ENCODE measurements at regions not wholly inside any gene's neighbourhood (a gene's known extent, or its start where the extent isn't known, plus 50 kb on each side); places are given as distances from the start of the nearest gene placed in this dataset.
"Not testable (repeated sequence)": the region's sequence is repeated elsewhere in the genome, so short reads cannot be mapped to it uniquely, and the experiment has no call there.

GRCh38 chr22:22374163-22374562 lies 129.6 kb downstream of the VPREB1 start:
- DNase-seq (ENCODE audit: low read depth) = no peak

GRCh38 chr22:22374579-22374978 lies 130.0 kb downstream of the VPREB1 start:
- no peak for DNase-seq (ENCODE audit: low read depth)

- DNase-seq (ENCODE audit: low read depth) = no peak
Measured at GRCh38 chr22:22375576-22376351, 131.2 kb downstream of the VPREB1 start.

GRCh38 chr22:22376352-22376706 lies 131.7 kb downstream of the VPREB1 start:
- DNase-seq (ENCODE audit: low read depth) = no peak

- DNase-seq (ENCODE audit: low read depth) = not testable (repeated sequence)
Measured at GRCh38 chr22:22376884-22377283, 131.7 kb downstream of the ZNF280B start.

GRCh38 chr22:22377335-22377734 lies 131.2 kb downstream of the ZNF280B start:
- no peak for DNase-seq (ENCODE audit: low read depth)

GRCh38 chr22:22378446-22379415 lies 129.8 kb downstream of the ZNF280B start:
- DNase-seq (ENCODE audit: low read depth) = no peak

GRCh38 chr22:22380098-22381030 lies 128.2 kb downstream of the ZNF280B start:
- no peak for DNase-seq (ENCODE audit: low read depth)

GRCh38 chr22:22381292-22381691 lies 127.2 kb downstream of the ZNF280B start:
- not testable (repeated sequence) for DNase-seq (ENCODE audit: low read depth)

- DNase-seq (ENCODE audit: low read depth) = no peak
Measured at GRCh38 chr22:22384267-22384666, 124.3 kb downstream of the ZNF280B start.

- no peak for DNase-seq (ENCODE audit: low read depth)
Measured at GRCh38 chr22:22384668-22385244, 123.8 kb downstream of the ZNF280B start.

GRCh38 chr22:22386602-22387385 lies 121.7 kb downstream of the ZNF280B start:
- no peak for DNase-seq (ENCODE audit: low read depth)

- DNase-seq (ENCODE audit: low read depth) = no peak
Measured at GRCh38 chr22:22387386-22387736, 121.2 kb downstream of the ZNF280B start.

GRCh38 chr22:22388090-22388489 lies 120.5 kb downstream of the ZNF280B start:
- DNase-seq (ENCODE audit: low read depth) = no peak

- no peak for DNase-seq (ENCODE audit: low read depth)
Measured at GRCh38 chr22:22388494-22388893, 120.0 kb downstream of the ZNF280B start.

- DNase-seq (ENCODE audit: low read depth) = no peak
Measured at GRCh38 chr22:22389467-22389866, 119.1 kb downstream of the ZNF280B start.

GRCh38 chr22:22390989-22391388 lies 117.6 kb downstream of the ZNF280B start:
- DNase-seq (ENCODE audit: low read depth) = no peak

- no peak for DNase-seq (ENCODE audit: low read depth)
Measured at GRCh38 chr22:22391543-22391942, 117.0 kb downstream of the ZNF280B start.

- DNase-seq (ENCODE audit: low read depth) = no peak
Measured at GRCh38 chr22:22392131-22392530, 116.4 kb downstream of the ZNF280B start.

- no peak for DNase-seq (ENCODE audit: low read depth)
Measured at GRCh38 chr22:22394591-22394990, 114.0 kb downstream of the ZNF280B start.

- no peak for DNase-seq (ENCODE audit: low read depth)
Measured at GRCh38 chr22:22395245-22395644, 113.3 kb downstream of the ZNF280B start.

Data from HS-27A (cell line).